ENCODE measurements at regions not wholly inside any gene's neighbourhood (a gene's known extent, or its start where the extent isn't known, plus 50 kb on each side); places are given as distances from the start of the nearest gene placed in this dataset.

GRCh38 chr2:47984041-47984440, 77.7 kb upstream of the FBXO11 start:
- TF ChIP-seq, protein P1, sequence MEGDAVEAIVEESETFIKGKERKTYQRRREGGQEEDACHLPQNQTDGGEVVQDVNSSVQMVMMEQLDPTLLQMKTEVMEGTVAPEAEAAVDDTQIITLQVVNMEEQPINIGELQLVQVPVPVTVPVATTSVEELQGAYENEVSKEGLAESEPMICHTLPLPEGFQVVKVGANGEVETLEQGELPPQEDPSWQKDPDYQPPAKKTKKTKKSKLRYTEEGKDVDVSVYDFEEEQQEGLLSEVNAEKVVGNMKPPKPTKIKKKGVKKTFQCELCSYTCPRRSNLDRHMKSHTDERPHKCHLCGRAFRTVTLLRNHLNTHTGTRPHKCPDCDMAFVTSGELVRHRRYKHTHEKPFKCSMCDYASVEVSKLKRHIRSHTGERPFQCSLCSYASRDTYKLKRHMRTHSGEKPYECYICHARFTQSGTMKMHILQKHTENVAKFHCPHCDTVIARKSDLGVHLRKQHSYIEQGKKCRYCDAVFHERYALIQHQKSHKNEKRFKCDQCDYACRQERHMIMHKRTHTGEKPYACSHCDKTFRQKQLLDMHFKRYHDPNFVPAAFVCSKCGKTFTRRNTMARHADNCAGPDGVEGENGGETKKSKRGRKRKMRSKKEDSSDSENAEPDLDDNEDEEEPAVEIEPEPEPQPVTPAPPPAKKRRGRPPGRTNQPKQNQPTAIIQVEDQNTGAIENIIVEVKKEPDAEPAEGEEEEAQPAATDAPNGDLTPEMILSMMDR (conservative IDR thresholded peaks at IDR 0.05; ENCODE audit: low read depth, low read length) = no peak
- TF ChIP-seq EZH2phosphoT487 (IDR thresholded peaks at IDR 0.05; ENCODE audit: borderline replicate concordance, low read length) (no peak), EZH2 (IDR thresholded peaks at IDR 0.05; ENCODE audit: low read length, unreplicated experiment) (no peak)

Data from PC-3 (cell line).